Activated CD8-positive, alpha-beta memory T cell treated with anti-CD3 and anti-CD28 coated beads, Interleukin-2, amount 50 U/mL, for 1 hour (primary cell): ENCODE measurements at regions not wholly inside any gene's neighbourhood (a gene's known extent, or its start where the extent isn't known, plus 50 kb on each side); places are given as distances from the start of the nearest gene placed in this dataset.

ENCODE experiments used
- DNase-seq: peaks from one replicate; pipeline ENCODE4 v3.0.0-alpha.2; 2020; ENCODE audit errors: extremely low read depth

GRCh38 chr5:39482098-39482497, 57.3 kb upstream of the DAB2 start:
- no peak for DNase-seq

- DNase-seq: no peak
Measured at GRCh38 chr5:39479537-39479936, 54.8 kb upstream of the DAB2 start.

GRCh38 chr5:39478863-39479262, 54.1 kb upstream of the DAB2 start:
- DNase-seq: no peak

GRCh38 chr5:39476843-39477220, 52.1 kb upstream of the DAB2 start:
- DNase-seq: no peak

GRCh38 chr5:39475881-39476842, 51.4 kb upstream of the DAB2 start:
- DNase-seq: no peak

GRCh38 chr5:39475159-39475571, 50.4 kb upstream of the DAB2 start:
- no peak for DNase-seq
